Panc1 (cell line): ENCODE measurements at regions not wholly inside any gene's neighbourhood (a gene's known extent, or its start where the extent isn't known, plus 50 kb on each side); places are given as distances from the start of the nearest gene placed in this dataset.

Source experiments
- POLR2AphosphoS5 ChIP-seq: IDR thresholded peaks from 2 replicates; pipeline ENCODE4 v1.6.1; 2012; ENCODE audit warnings: mild to moderate bottlenecking, low read depth, low read length, moderate library complexity
- SIN3A ChIP-seq: IDR thresholded peaks from 2 replicates; pipeline ENCODE4 v1.6.1; 2012; ENCODE audit warnings: low read depth, mild to moderate bottlenecking, low read length, moderate library complexity, borderline replicate concordance; ENCODE audit not compliant: insufficient read depth
- TF ChIP-seq, protein P1 (sequence below): fragments of 450-650 bp; IDR thresholded peaks from 2 replicates; pipeline ENCODE4 v1.5.1; 2017; ENCODE audit warnings: mild to moderate bottlenecking

DNA sequence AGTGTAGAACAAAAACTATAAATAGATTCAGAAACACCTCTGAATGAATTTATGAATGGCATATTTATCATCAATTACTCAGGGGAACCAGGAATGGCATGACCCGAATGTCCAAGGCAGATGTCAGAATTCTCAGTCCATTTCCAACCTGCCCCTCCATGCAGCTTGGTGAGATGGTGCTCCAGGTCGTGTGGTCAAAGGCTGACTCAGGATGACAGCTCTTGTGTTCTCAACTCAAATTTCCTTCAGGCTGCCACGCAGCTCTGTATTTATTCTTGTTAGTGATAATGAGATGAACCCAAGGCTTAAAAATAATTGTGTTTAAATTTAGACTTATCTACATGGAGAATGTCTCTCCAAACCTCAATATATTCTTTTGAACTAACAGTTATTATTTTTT, 146.9 kb downstream of the METTL4 start:
- TF ChIP-seq, protein P1, sequence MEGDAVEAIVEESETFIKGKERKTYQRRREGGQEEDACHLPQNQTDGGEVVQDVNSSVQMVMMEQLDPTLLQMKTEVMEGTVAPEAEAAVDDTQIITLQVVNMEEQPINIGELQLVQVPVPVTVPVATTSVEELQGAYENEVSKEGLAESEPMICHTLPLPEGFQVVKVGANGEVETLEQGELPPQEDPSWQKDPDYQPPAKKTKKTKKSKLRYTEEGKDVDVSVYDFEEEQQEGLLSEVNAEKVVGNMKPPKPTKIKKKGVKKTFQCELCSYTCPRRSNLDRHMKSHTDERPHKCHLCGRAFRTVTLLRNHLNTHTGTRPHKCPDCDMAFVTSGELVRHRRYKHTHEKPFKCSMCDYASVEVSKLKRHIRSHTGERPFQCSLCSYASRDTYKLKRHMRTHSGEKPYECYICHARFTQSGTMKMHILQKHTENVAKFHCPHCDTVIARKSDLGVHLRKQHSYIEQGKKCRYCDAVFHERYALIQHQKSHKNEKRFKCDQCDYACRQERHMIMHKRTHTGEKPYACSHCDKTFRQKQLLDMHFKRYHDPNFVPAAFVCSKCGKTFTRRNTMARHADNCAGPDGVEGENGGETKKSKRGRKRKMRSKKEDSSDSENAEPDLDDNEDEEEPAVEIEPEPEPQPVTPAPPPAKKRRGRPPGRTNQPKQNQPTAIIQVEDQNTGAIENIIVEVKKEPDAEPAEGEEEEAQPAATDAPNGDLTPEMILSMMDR = no peak
- TF ChIP-seq SIN3A (no peak), POLR2AphosphoS5 (no peak)
